HL-60 (cell line): ENCODE measurements at regions not wholly inside any gene's neighbourhood (a gene's known extent, or its start where the extent isn't known, plus 50 kb on each side); places are given as distances from the start of the nearest gene placed in this dataset.
"Not testable (repeated sequence)": the region's sequence is repeated elsewhere in the genome, so short reads cannot be mapped to it uniquely, and the experiment has no call there.

ENCODE experiments used
- GABPA ChIP-seq: IDR thresholded peaks from 2 replicates; pipeline ENCODE4 v1.6.1; 2012; ENCODE audit warnings: low read depth
- POLR2AphosphoS5 ChIP-seq: IDR thresholded peaks from 2 replicates; pipeline ENCODE4 v1.6.1; 2012; ENCODE audit warnings: low read depth
- TF ChIP-seq, protein P1 (sequence below): IDR thresholded peaks from one replicate; pipeline ENCODE4 v1.5.1; 2011; ENCODE audit warnings: low read length, control low read depth, inconsistent platforms; ENCODE audit not compliant: insufficient read depth
- TF ChIP-seq, protein P2 (sequence below): IDR thresholded peaks from 2 replicates; pipeline ENCODE4 v1.6.1; 2012; ENCODE audit warnings: low read depth; ENCODE audit not compliant: insufficient replicate concordance

DNA sequence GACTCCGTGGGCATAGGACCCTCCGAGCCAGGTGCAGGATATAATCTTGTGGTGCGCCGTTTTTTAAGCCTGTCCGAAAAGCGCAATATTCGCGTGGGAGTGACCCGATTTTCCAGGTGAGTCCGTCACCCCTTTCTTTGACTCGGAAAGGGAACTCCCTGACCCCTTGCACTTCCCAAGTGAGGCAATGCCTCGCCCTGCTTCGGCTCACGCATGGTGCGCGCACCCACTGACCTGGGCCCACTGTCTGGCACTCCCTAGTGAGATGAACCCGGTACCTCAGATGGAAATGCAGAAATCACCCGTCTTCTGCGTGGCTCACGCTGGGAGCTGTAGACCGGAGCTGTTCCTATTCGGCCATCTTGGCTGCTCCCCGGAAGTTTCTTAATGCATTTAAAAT is 99.5 kb upstream of the EOMES start:
- TF ChIP-seq, protein P1, sequence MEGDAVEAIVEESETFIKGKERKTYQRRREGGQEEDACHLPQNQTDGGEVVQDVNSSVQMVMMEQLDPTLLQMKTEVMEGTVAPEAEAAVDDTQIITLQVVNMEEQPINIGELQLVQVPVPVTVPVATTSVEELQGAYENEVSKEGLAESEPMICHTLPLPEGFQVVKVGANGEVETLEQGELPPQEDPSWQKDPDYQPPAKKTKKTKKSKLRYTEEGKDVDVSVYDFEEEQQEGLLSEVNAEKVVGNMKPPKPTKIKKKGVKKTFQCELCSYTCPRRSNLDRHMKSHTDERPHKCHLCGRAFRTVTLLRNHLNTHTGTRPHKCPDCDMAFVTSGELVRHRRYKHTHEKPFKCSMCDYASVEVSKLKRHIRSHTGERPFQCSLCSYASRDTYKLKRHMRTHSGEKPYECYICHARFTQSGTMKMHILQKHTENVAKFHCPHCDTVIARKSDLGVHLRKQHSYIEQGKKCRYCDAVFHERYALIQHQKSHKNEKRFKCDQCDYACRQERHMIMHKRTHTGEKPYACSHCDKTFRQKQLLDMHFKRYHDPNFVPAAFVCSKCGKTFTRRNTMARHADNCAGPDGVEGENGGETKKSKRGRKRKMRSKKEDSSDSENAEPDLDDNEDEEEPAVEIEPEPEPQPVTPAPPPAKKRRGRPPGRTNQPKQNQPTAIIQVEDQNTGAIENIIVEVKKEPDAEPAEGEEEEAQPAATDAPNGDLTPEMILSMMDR = not testable (repeated sequence)
- TF ChIP-seq, protein P2, sequence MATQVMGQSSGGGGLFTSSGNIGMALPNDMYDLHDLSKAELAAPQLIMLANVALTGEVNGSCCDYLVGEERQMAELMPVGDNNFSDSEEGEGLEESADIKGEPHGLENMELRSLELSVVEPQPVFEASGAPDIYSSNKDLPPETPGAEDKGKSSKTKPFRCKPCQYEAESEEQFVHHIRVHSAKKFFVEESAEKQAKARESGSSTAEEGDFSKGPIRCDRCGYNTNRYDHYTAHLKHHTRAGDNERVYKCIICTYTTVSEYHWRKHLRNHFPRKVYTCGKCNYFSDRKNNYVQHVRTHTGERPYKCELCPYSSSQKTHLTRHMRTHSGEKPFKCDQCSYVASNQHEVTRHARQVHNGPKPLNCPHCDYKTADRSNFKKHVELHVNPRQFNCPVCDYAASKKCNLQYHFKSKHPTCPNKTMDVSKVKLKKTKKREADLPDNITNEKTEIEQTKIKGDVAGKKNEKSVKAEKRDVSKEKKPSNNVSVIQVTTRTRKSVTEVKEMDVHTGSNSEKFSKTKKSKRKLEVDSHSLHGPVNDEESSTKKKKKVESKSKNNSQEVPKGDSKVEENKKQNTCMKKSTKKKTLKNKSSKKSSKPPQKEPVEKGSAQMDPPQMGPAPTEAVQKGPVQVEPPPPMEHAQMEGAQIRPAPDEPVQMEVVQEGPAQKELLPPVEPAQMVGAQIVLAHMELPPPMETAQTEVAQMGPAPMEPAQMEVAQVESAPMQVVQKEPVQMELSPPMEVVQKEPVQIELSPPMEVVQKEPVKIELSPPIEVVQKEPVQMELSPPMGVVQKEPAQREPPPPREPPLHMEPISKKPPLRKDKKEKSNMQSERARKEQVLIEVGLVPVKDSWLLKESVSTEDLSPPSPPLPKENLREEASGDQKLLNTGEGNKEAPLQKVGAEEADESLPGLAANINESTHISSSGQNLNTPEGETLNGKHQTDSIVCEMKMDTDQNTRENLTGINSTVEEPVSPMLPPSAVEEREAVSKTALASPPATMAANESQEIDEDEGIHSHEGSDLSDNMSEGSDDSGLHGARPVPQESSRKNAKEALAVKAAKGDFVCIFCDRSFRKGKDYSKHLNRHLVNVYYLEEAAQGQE = not testable (repeated sequence)
- TF ChIP-seq GABPA, POLR2AphosphoS5: not testable (repeated sequence)
